ENCODE measurements at regions not wholly inside any gene's neighbourhood (a gene's known extent, or its start where the extent isn't known, plus 50 kb on each side); places are given as distances from the start of the nearest gene placed in this dataset.

DNA sequence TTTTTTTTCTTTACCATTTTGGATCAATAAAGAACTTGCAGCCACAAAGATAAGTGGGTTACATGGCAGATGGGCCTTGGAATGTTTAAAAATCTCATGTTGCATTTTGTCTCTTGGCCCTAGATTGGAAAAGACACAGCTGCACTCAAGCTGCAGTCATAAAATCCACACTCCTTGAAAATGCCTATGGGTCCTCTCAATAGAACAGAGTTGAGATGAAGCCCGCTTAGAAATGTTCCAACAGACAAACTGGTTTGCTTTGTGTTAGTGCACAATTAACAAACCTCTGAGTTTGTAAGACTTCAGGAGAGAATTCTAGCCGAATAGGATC is 401.2 kb upstream of the CDIN1 start:
- in situ Hi-C loops (cut with MboI) (no loop called here), intact Hi-C loops (cut with micrococcal nuclease) (no loop called here)
- 0% methylated on average over 2 of the region's 2 CpGs for WGBS (ENCODE audit: insufficient coverage, low coverage, missing lambda C conversion rate)
- no peaks in the 10 kb centered on the region for H3K36me3 ChIP-seq (ENCODE audit: control insufficient read depth, insufficient read depth, low read length)
- no peak overlapping the region for H3K27ac ChIP-seq (ENCODE audit: extremely low read depth, low read depth, low read length)
- DNase-seq (ENCODE audit: extremely low read depth in 1 of 4, low spot score in 3 of 4) (no peak), FAIRE-seq (no peak), ATAC-seq (no peak)
- no peak overlapping the region for H3K4me2 ChIP-seq (ENCODE audit: insufficient read depth, low read length)
- H2AFZ ChIP-seq (ENCODE audit: low read depth, low read length) = no peak overlapping the region
- no peak overlapping the region for H3K4me3 ChIP-seq
- no peaks in the 10 kb centered on the region for H3K4me1 ChIP-seq (replicated peaks in 1 of 2; ENCODE audit: control insufficient read depth in 2 of 2, insufficient read depth in 2 of 2, low read length in 2 of 2)
- no peaks in the 10 kb centered on the region for H3K9me1 ChIP-seq (ENCODE audit: control insufficient read depth, insufficient read depth, low read length)
- no peaks in the 10 kb centered on the region for H3K79me2 ChIP-seq (ENCODE audit: control insufficient read depth, insufficient read depth, low read length)
- POLR2A ChIA-PET = no interaction called here
- H3K9me3 ChIP-seq (replicated peaks; ENCODE audit: control insufficient read depth, insufficient read depth, low read depth, low read length) = no peaks in the 10 kb centered on the region
- TF ChIP-seq, protein P1, sequence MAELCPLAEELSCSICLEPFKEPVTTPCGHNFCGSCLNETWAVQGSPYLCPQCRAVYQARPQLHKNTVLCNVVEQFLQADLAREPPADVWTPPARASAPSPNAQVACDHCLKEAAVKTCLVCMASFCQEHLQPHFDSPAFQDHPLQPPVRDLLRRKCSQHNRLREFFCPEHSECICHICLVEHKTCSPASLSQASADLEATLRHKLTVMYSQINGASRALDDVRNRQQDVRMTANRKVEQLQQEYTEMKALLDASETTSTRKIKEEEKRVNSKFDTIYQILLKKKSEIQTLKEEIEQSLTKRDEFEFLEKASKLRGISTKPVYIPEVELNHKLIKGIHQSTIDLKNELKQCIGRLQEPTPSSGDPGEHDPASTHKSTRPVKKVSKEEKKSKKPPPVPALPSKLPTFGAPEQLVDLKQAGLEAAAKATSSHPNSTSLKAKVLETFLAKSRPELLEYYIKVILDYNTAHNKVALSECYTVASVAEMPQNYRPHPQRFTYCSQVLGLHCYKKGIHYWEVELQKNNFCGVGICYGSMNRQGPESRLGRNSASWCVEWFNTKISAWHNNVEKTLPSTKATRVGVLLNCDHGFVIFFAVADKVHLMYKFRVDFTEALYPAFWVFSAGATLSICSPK (IDR thresholded peaks at IDR 0.05; ENCODE audit: borderline replicate concordance) = no peak
- TF ChIP-seq ZNF551 (CRISPR knock-in tag; IDR thresholded peaks at IDR 0.05) = no peak
- no peak for TF ChIP-seq XRCC5 (IDR thresholded peaks at IDR 0.05; ENCODE audit: low read depth, low read length)
- TF ChIP-seq SIN3A (IDR thresholded peaks at IDR 0.05; ENCODE audit: borderline replicate concordance in 2 of 2, control insufficient read depth in 1 of 2, low read depth in 2 of 2, low read length in 2 of 2) = no peak
- TF ChIP-seq, protein P2, sequence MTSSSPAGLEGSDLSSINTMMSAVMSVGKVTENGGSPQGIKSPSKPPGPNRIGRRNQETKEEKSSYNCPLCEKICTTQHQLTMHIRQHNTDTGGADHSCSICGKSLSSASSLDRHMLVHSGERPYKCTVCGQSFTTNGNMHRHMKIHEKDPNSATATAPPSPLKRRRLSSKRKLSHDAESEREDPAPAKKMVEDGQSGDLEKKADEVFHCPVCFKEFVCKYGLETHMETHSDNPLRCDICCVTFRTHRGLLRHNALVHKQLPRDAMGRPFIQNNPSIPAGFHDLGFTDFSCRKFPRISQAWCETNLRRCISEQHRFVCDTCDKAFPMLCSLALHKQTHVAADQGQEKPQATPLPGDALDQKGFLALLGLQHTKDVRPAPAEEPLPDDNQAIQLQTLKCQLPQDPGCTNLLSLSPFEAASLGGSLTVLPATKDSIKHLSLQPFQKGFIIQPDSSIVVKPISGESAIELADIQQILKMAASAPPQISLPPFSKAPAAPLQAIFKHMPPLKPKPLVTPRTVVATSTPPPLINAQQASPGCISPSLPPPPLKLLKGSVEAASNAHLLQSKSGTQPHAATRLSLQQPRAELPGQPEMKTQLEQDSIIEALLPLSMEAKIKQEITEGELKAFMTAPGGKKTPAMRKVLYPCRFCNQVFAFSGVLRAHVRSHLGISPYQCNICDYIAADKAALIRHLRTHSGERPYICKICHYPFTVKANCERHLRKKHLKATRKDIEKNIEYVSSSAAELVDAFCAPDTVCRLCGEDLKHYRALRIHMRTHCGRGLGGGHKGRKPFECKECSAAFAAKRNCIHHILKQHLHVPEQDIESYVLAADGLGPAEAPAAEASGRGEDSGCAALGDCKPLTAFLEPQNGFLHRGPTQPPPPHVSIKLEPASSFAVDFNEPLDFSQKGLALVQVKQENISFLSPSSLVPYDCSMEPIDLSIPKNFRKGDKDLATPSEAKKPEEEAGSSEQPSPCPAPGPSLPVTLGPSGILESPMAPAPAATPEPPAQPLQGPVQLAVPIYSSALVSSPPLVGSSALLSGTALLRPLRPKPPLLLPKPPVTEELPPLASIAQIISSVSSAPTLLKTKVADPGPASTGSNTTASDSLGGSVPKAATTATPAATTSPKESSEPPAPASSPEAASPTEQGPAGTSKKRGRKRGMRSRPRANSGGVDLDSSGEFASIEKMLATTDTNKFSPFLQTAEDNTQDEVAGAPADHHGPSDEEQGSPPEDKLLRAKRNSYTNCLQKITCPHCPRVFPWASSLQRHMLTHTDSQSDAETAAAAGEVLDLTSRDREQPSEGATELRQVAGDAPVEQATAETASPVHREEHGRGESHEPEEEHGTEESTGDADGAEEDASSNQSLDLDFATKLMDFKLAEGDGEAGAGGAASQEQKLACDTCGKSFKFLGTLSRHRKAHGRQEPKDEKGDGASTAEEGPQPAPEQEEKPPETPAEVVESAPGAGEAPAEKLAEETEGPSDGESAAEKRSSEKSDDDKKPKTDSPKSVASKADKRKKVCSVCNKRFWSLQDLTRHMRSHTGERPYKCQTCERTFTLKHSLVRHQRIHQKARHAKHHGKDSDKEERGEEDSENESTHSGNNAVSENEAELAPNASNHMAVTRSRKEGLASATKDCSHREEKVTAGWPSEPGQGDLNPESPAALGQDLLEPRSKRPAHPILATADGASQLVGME (CRISPR knock-in tag; IDR thresholded peaks at IDR 0.05) = no peak
- no peak for TF ChIP-seq DNMT1 (IDR thresholded peaks at IDR 0.05)
- H4K20me1 ChIP-seq (replicated peaks; ENCODE audit: control insufficient read depth, insufficient read depth, low read length) = no peaks in the 10 kb centered on the region
- CTCF ChIA-PET (ENCODE audit: low intra/inter-chr PET ratio) = no interaction called here
- no peak overlapping the region for H3K9ac ChIP-seq (ENCODE audit: insufficient read depth in 1 of 2, low read depth in 2 of 2, low read length in 2 of 2)
- no peaks in the 10 kb centered on the region; a peak in 1 of 5 replicates for H3K27me3 ChIP-seq (ENCODE audit: control insufficient read depth in 2 of 2, insufficient read depth in 2 of 2, low read length in 2 of 2)
- BruUV-seq (replicated peaks) = no TSS peak
